Upper lobe of left lung (tissue), 6 donors: ENCODE measurements at regions not wholly inside any gene's neighbourhood (a gene's known extent, or its start where the extent isn't known, plus 50 kb on each side); places are given as distances from the start of the nearest gene placed in this dataset.
"Not testable (repeated sequence)": the region's sequence is repeated elsewhere in the genome, so short reads cannot be mapped to it uniquely, and the experiment has no call there.

Experiments
- ATAC-seq, 2 donors: fragments of 200-7000 bp; cut with Tn5 transposase; one replicate each; pipeline ENCODE4 v1.9.1; 2022; ENCODE audit warnings: mild to moderate bottlenecking in 2 of 2, moderate library complexity in 2 of 2; ENCODE audit not compliant: low FRiP score in 2 of 2
- DNase-seq, 2 donors: peaks; one replicate each; pipeline ENCODE4 v3.0.0-alpha.2; 2019 to 2020
- H3K27ac ChIP-seq, 4 donors: fragments of 200-600 bp; sonication (generic); one replicate each; pipeline ENCODE4 v1.5.1; 2016 to 2019
- H3K27me3 ChIP-seq, 4 donors: fragments of 200-600 bp; sonication (generic); one replicate each; pipeline ENCODE4 v1.5.1; 2017 to 2019
- H3K36me3 ChIP-seq, 4 donors: fragments of 200-600 bp; sonication (generic); one replicate each; pipeline ENCODE4 v1.5.1; 2016 to 2019
- H3K4me1 ChIP-seq, 4 donors: fragments of 200-600 bp; sonication (generic); one replicate each; pipeline ENCODE4 v1.5.1; 2018 to 2019
- H3K4me3 ChIP-seq, 4 donors: fragments of 200-600 bp; sonication (generic); one replicate each; pipeline ENCODE4 v1.5.1; 2017 to 2019; ENCODE audit warnings: mild to moderate bottlenecking in 2 of 4, moderate library complexity in 1 of 4
- H3K9me3 ChIP-seq, 4 donors: fragments of 200-600 bp; sonication (generic); one replicate each; pipeline ENCODE4 v1.5.1; 2018 to 2019
- CTCF ChIP-seq, 6 experiments: fragments of 450-650 bp in 4 of 6; fragments of 200-600 bp in 2 of 6; sonication (generic) in 2 of 6; IDR thresholded peaks; one replicate each; pipeline ENCODE4 v1.5.1; 2016 to 2019; ENCODE audit warnings: antibody characterized with exemption in 6 of 6
- EP300 ChIP-seq, 4 donors: sonication (generic); formaldehyde crosslinking; IDR thresholded peaks; one replicate each; pipeline ENCODE4 v1.5.1; 2017; ENCODE audit warnings: antibody characterized with exemption in 4 of 4, control low read depth in 2 of 4
- POLR2A ChIP-seq, 4 donors: fragments of 450-650 bp; IDR thresholded peaks; one replicate each; pipeline ENCODE4 v1.5.1; 2016 to 2017; ENCODE audit warnings: antibody characterized with exemption in 4 of 4, mild to moderate bottlenecking in 2 of 4
- POLR2AphosphoS5 ChIP-seq, 2 donors: sonication (generic); formaldehyde crosslinking; IDR thresholded peaks; one replicate each; pipeline ENCODE4 v1.5.1; 2017; ENCODE audit warnings: antibody characterized with exemption in 2 of 2
- WGBS, 2 donors: methylation state at CpG; one replicate each; pipeline ENCODE4 v1.1.5; 2017 to 2018; 5-methylcytosine and 5-hydroxymethylcytosine counted together
- donor health status: DM: no; HTN: no; CAD: no; lungs with moderate emphysema.
- donor health status: DM: no; HTN: yes; CAD: no; lungs with severe emphysema.

DNA sequence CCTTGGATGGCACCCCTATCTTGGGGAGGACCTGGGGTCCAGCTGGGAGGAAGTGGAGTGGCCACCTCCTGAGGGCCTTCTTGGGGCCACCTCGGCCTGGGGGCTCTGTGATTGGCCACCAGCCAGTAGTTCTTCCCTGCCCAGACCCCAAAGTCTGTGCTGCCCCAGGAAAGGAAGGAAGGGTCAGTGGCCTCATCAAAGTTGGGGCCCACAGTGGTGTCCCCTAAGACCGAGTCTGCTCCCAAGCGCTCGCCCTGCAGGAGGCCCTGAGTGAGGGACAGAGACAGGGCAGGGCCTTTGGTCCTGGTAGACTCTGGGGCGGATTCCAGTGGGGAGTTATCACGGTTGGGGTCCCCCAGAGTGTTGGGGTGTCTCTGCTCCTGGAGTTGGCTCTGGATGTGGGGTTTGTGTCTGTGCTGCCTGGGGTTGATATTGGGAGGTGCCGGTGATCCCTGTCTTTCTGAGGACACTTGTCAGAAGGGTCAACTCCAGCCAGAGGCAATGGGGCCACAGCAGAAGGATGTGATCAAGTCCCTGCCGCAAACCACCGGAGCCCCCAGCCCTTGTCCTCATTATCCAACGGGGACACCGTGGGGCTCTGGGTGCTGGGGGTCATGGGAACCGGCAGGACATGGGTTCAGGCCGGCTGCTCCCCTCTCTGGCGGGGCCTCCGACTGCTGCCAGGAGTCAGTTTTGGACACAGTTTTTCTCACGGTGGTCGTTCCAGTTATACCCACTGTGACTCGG is 364.3 kb downstream of the TMEM121 start:
- Histone ChIP-seq H3K36me3 (no peaks in the 10 kb centered on the region), H3K4me1 (no peaks in the 10 kb centered on the region), H3K9me3 (no peaks in the 10 kb centered on the region), H3K27ac (no peak overlapping the region), H3K4me3 (no peak overlapping the region), H3K27me3 (no peaks in the 10 kb centered on the region)
- 82 to 86% methylated on average over 5 to 17 of the region's 18 CpGs for WGBS, 2 donors
- ATAC-seq (peak in 1 of 2 donors; percentile 2), DNase-seq (peak; percentile 14 to 27)
- TF ChIP-seq EP300 (IDR thresholded peaks at IDR 0.05) (no peak), POLR2A (IDR thresholded peaks at IDR 0.05) (no peak), POLR2AphosphoS5 (IDR thresholded peaks at IDR 0.05) (no peak), CTCF (IDR thresholded peaks at IDR 0.05) (no peak)

GRCh38 chr14:105891221-105891602 is 364.8 kb downstream of the TMEM121 start:
- ATAC-seq (no peak), DNase-seq (peak in 1 of 2 donors; percentile 64)
- H3K4me3 ChIP-seq, result no peak overlapping the region
- H3K9me3 ChIP-seq, result no peaks in the 10 kb centered on the region
- no peaks in the 10 kb centered on the region for H3K27me3 ChIP-seq
- WGBS, 2 donors, result 58 to 72% methylated on average over 7 to 11 of the region's 15 CpGs
- H3K36me3 ChIP-seq, result no peaks in the 10 kb centered on the region
- TF ChIP-seq POLR2AphosphoS5 (IDR thresholded peaks at IDR 0.05), result no peak
- TF ChIP-seq CTCF (IDR thresholded peaks at IDR 0.05), result no peak
- no peak for TF ChIP-seq EP300 (IDR thresholded peaks at IDR 0.05)
- TF ChIP-seq POLR2A (IDR thresholded peaks at IDR 0.05), result no peak
- H3K4me1 ChIP-seq, result no peaks in the 10 kb centered on the region
- no peak overlapping the region for H3K27ac ChIP-seq

GRCh38 chr14:105891631-105892452 is 365.5 kb downstream of the TMEM121 start:
- Histone ChIP-seq H3K27me3 (no peaks in the 10 kb centered on the region), H3K4me1 (no peaks in the 10 kb centered on the region), H3K36me3 (no peaks in the 10 kb centered on the region), H3K9me3 (no peaks in the 10 kb centered on the region), H3K27ac (no peak overlapping the region), H3K4me3 (no peak overlapping the region)
- 68 to 70% methylated on average over 3 to 18 of the region's 18 CpGs for WGBS, 2 donors
- DNase-seq (peak in 1 of 2 donors; percentile 18), ATAC-seq (peak in 1 of 2 donors; percentile 20)
- TF ChIP-seq EP300 (IDR thresholded peaks at IDR 0.05) (no peak), CTCF (IDR thresholded peaks at IDR 0.05) (no peak), POLR2AphosphoS5 (IDR thresholded peaks at IDR 0.05) (no peak), POLR2A (IDR thresholded peaks at IDR 0.05) (no peak)

DNA sequence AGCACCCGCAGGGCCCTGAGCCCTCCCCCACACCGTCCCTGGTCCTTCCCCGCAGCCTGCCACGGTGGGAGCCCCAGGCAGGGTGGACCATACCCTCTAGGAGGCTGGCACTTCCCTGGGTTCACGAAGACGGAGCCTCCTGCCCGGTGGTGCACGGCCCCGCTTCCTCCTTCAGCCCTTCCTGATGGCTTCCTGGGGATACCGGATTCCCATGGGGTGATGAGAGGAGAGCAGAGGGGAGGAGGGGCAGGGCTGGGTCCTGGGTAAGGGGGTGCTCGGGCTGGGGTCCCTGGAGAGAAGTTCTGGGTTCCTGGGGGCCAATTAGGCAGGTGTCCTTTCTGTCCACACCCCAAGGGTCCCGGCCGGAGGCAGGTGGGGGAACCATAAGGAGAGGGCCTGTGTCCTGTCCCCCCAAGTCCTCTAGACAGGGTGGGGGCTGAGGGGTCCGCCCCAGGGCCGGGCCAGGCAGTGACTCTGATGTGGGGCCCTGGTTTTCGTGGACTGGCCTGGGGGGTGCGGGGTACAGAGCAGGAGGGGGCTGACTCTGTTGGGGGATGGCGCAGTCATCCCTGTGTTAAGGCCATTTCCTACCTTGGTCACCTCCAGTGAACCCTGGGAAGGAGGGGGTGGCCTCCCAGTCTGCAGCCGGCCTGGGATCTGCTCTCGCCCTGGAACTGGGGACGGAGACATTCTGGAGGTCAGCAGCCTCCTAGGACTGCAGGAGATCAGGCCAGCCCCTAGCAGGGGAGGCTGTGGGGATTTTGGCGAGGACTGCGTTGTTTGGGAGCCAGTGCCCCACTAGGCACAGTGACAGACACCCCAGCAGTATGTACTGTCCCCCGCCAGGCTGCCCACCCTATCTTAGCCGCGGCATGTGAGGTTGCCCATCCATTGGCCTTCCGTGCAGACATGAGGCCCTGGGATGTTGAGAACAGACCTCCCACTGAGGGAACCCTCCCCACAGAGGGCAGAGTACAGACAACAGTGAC is 366.4 kb downstream of the TMEM121 start:
- H3K4me3 ChIP-seq, H3K36me3 ChIP-seq, H3K27ac ChIP-seq, H3K4me1 ChIP-seq, H3K27me3 ChIP-seq, H3K9me3 ChIP-seq: not testable (repeated sequence)
- WGBS, 2 donors, result 65 to 72% methylated on average over 8 to 23 of the region's 27 CpGs
- DNase-seq (peak; percentile 8 to 59), ATAC-seq (peak in 1 of 2 donors; percentile 27)

GRCh38 chr14:105893686-105894085 is 367.3 kb downstream of the TMEM121 start:
- not testable (repeated sequence) for H3K27ac ChIP-seq, H3K27me3 ChIP-seq, H3K4me3 ChIP-seq, ATAC-seq, H3K4me1 ChIP-seq, H3K36me3 ChIP-seq, H3K9me3 ChIP-seq
- peak in 1 of 2 donors; percentile 65 for DNase-seq
- WGBS, 2 donors, result 79% methylated on average over 10 of the region's 12 CpGs; no CpG with 5 or more reads in 1 of the 2 donors
